ENCODE measurements at regions not wholly inside any gene's neighbourhood (a gene's known extent, or its start where the extent isn't known, plus 50 kb on each side); places are given as distances from the start of the nearest gene placed in this dataset.
A peak's percentile ranks its signal among the peaks of the same experiment; 100 is the strongest.

- no peak for DNase-seq
These were observed 58.9 kb upstream of the NFKB1 start for GRCh38 chr4:102441978-102442911.

- DNase-seq = no peak
These were observed 56.4 kb upstream of the NFKB1 start for GRCh38 chr4:102444752-102445151.

- no peak for DNase-seq
These were observed 55.9 kb upstream of the NFKB1 start for GRCh38 chr4:102445213-102445612.

GRCh38 chr4:102447413-102447812 is 53.7 kb upstream of the NFKB1 start:
- no peak for DNase-seq

GRCh38 chr4:102449751-102450352 is 51.3 kb upstream of the NFKB1 start:
- peak; percentile 59 for DNase-seq

- no peak for DNase-seq
These were observed 49.9 kb upstream of the NFKB1 start for GRCh38 chr4:102451266-102451665.
